DMS153 treated with DMSO at 0.1 percent for 48 hours (cell line): ENCODE measurements at regions not wholly inside any gene's neighbourhood (a gene's known extent, or its start where the extent isn't known, plus 50 kb on each side); places are given as distances from the start of the nearest gene placed in this dataset.
"Not testable (repeated sequence)": the region's sequence is repeated elsewhere in the genome, so short reads cannot be mapped to it uniquely, and the experiment has no call there.

Experiments
- DNase-seq: peaks from one replicate; lab custom pipeline; 2025; ENCODE audit not compliant: unreplicated experiment; lab: John Stamatoyannopoulos, UW

- DNase-seq = no peak
Observed at GRCh38 chr2:195572895-195573683, 83.9 kb upstream of the SLC39A10 start.

DNA sequence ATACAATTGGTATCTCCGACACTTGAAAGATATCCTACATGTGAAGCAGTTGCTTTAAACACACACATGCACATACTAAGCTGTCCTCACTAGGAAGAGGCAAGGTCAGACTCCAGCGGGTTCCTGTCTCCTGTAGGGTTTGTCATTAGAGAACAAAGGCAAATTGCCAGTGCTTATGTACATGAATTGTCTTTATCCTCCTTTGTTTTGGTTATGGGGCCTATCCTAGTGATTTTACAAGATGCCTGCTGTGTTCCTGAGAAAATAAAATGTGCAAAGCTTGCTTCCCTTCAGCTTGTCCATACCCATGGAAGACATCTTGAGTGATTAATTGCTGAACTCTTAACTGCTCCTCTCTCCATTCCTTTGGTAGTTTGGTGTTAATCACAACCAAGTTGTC lies 86.7 kb upstream of the SLC39A10 start:
- no peak for DNase-seq

DNA sequence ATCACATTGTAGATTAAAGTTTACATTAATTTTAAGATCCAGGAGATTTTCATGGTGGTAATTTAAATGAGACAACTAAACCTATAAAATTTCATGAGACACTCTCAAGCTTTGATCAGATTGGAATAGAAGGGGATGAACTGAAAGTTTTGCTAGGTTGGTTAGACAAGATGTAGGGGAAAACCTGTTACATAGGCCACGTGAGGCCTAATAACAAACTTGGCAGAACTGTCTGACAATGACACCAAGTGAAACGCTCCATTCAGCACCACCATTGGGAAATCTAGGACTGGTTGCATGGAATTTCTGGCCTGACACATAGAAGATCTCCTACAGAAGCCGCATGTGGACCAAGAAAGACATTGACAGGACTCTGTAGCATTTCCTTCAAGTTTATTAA lies 87.8 kb upstream of the SLC39A10 start:
- DNase-seq = no peak

DNA sequence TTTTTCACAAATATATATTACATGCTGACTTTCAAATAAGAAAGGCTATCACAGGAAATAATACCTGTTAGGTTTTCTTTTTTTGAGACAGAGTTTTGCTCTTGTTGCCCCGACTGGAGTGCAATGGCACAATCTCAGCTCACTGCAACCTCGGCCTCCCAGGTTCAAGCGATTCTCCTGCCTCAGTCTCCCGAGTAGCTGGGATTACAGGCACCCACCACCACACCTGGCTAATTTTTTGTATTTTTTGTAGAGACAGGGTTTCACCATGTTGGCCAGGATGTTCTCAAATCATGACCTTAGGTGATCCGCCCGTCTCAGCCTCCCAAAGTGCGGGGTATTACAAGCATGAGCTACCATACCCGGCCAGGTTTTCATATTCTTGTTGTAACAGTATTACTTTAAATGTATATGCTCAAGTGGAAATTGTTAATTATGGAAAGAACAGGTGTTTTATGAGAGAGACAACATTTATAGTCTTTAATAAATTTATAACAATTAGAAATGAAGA lies 92.3 kb upstream of the SLC39A10 start:
- DNase-seq = not testable (repeated sequence)

- DNase-seq = no peak
Observed at GRCh38 chr2:195563857-195564512, 93.0 kb upstream of the SLC39A10 start.

DNA sequence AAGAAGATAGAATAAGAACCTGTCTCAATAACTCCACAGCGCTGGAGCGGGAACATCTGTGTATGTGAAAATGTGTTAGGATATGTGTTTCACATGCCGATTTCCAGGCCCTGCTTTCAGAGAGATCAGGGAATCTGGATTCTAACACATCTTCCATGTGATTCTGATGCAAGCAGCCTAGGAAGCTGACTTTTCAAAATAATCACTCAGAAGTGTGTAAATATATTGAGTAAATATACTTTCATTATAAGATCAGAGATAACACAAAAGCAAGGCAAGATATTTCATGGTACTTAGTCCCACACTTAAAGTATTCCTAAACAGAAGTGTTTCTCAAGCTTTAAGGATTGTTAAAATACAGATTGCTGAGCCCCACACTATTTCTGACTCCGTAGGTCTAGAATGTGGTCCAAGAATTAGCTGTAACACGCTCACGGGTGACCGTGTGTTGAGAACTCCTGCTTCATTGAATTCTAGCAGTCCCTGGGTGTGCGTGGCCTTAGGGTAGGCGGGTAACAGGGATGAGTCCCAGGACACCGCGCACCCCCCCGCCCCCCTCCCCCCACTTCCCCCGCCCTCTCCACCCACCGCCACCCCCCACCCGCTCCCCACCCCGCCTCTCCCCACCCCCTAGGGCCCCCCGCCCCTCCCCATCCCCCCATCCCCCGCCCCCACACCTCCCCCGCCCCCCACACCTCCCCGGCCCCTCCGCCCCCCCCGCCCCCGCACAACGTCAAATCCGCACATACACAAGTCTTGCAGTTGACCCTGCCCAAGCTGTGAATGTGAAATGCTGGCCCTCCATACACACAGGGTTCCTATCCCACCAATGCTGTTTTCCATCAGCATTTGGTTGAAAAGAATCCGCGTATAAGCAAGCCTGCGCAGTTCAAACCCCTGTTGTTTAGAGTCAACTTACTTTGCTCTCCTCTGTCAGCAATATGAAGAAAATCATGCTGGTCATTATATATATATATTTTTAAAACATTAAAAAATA lies 94.2 kb upstream of the SLC39A10 start:
- DNase-seq = no peak

GRCh38 chr2:195561116-195561921 lies 95.7 kb upstream of the SLC39A10 start:
- no peak for DNase-seq

DNA sequence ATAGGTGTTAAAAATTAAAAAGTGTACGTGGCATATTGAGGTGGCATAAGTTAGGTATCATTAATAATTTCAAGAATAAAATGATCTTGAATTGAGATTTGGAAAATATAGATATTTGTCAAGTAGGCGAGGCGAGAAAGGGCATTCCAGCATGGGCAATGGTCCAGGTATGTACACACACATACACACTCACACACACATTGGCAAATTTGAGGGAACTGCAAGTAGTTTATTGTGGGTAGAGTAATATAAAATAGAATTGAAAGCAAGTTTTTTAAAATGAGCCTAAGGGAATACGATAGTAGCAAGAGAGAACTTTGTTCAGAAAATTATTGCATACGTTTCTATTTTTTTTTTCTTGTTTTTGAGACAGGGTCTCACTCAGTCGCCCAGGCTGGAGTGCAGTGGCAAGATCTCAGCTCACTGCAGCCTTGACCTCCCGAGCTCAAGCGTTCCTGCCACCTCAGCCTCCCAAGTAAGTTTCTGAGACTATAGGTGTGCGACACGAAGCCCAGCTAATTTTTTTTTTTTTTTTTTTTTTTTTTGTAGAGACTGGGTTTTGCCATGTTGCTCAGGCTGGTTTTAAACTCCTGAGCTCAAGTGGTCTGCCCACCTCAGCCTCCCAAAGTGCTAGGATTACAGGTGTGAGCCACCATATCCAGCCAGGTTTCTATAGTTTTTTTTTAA lies 96.7 kb upstream of the SLC39A10 start:
- DNase-seq = no peak

DNA sequence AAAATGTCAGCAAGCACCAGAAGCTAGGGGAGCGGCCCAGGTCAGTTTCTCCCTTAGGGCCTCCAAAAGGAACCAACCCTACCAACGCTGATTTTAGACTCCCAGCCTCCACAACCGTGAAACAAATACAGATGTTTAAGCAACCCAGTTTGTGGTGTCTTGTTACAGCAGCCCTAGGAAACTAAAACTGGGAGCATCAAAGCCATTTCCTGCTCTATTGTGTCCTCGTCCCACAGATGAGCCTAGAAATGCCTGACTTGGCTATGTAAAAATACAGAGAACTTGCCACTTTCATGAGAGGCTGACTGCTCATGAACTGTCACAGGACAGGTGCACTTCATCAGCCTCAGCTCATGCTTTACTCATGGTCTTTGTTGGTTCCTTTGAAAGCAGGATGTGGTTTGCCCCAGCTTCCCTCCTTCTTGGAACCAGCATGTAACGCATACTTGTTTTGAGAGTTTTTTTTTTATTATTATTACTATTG lies 97.6 kb upstream of the SLC39A10 start:
- DNase-seq = no peak

DNA sequence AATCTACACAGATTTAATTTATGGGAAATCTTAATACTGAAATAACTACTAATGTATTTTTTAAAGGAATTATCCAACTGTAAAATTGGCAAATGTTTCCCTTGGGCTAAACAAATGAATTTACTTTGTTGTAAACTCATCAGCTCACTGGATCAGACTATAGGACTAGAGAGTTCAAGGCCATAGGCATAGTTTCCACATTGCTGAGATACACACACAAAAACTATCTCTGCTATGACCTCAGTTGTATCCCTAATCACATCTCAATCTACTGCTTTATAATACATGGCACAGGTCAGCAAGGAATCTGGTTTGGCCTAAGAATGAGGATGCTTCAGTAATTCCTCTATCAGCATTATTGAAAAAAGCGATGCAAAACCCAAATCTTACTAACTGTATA lies 101.1 kb upstream of the SLC39A10 start:
- no peak for DNase-seq

GRCh38 chr2:195552581-195552980 lies 104.4 kb upstream of the SLC39A10 start:
- no peak for DNase-seq

DNA sequence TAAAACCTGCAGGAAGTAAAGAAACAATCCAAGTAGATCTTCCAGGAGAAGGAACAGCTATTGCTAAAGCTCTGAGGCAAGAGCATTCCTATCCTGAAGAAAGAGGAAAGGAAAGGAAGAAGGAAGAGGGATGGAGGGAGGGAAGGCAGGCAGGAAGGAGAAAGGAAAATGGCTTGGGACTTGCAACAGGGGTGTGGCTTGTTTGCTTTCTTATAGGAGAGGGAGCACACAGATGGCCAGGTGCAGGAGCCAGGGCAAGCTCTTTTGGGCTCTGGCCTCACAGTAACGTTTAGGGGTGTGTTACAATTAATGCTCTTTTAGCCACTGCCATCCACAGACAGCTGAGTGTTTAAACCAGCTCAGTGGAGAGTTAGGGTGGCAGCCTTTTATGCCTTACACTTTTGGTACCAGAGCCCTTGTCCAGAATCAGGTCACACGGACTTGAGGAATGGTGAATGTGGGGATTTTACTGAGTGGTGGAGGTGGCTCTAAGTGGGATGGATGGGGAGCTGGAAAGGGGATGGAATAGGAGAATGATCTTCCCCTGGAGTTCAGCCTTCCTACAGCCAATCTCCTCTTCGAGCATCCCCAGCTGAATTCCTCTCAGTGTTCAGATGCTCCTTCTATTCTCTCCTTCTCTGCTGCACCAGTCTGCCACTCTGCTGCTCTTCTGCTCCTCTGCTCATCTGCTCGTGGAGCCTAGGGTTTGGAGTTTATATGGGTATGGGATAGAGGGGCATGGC lies 108.7 kb upstream of the SLC39A10 start:
- DNase-seq = no peak

DNA sequence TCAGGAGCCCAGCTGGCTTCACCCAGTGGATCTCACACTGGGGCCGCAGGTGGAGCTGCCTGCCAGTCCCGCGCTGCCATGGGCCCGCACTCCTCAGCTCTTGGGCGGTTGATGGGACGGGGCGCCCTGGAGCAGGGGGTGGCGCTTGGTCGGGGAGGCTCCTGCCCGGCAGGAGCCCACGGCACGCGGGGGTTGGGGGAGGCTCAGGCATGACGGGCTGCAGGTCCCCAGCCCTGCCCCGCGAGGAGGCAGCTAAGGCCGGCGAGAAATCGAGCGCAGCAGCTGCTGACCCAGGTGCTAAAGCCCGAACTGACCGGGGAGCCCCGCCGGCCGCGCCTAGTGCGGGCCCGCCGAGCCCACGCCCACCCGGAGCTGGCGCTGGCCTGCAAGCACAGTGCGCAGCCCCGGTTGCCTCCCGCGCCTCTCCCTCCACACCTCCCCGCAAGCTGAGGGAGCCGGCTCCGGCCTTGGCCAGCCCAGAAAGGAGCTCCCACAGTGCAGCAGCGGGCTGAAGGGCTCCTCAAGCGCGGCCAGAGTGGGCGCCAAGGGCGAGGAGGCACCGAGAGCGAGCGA lies 109.7 kb upstream of the SLC39A10 start:
- DNase-seq = not testable (repeated sequence)

- DNase-seq = no peak
Observed at GRCh38 chr2:195545811-195546210, 111.2 kb upstream of the SLC39A10 start.

GRCh38 chr2:195543902-195544894 lies 112.8 kb upstream of the SLC39A10 start:
- no peak for DNase-seq

DNA sequence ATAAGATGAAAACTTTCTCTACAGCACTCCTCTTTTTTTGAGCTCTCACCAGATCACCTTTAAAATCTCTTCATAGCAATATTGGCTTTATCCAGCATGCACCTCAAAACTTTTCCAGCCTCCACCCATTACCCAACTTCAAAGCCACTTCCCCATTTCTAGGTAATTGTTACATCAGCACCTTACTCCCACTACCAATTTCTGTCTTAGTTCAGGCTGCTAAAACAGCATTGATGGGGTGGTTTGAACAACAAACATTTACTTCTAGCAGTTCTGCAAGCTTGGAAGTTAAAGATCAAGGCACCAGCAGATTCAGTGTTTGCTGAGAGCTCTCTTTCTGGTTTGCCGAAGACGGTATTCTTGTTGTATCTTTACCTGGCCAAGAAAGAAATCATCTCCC lies 114.0 kb upstream of the SLC39A10 start:
- DNase-seq = no peak

GRCh38 chr2:195542067-195542466 lies 115.0 kb upstream of the SLC39A10 start:
- no peak for DNase-seq
